GM19395 (cell line): ENCODE measurements at regions not wholly inside any gene's neighbourhood (a gene's known extent, or its start where the extent isn't known, plus 50 kb on each side); places are given as distances from the start of the nearest gene placed in this dataset.
"Not testable (repeated sequence)": the region's sequence is repeated elsewhere in the genome, so short reads cannot be mapped to it uniquely, and the experiment has no call there.

Experiments
- ATAC-seq: cut with Tn5 transposase; IDR thresholded peaks from one replicate; pipeline ENCODE4 v1.9.1; 2021; ENCODE audit warnings: mild to moderate bottlenecking, moderate library complexity; ENCODE audit not compliant: unreplicated experiment

- no peak for ATAC-seq
These were observed 87.0 kb upstream of the ZNF462 start for GRCh38 chr9:106775960-106776359.

- no peak for ATAC-seq
These were observed 83.2 kb upstream of the ZNF462 start for GRCh38 chr9:106779796-106780195.

- no peak for ATAC-seq
These were observed 79.8 kb upstream of the ZNF462 start for GRCh38 chr9:106783121-106783520.

- ATAC-seq: no peak
These were observed 78.9 kb upstream of the ZNF462 start for GRCh38 chr9:106784076-106784475.

GRCh38 chr9:106785200-106785599, 77.8 kb upstream of the ZNF462 start:
- ATAC-seq: no peak

- not testable (repeated sequence) for ATAC-seq
These were observed 74.9 kb upstream of the ZNF462 start for GRCh38 chr9:106788021-106788420.

- no peak for ATAC-seq
These were observed 67.9 kb upstream of the ZNF462 start for GRCh38 chr9:106795031-106795430.

- ATAC-seq: no peak
These were observed 66.2 kb upstream of the ZNF462 start for GRCh38 chr9:106796771-106797170.

- no peak for ATAC-seq
These were observed 65.7 kb upstream of the ZNF462 start for GRCh38 chr9:106797299-106797698.

GRCh38 chr9:106798016-106798799, 64.8 kb upstream of the ZNF462 start:
- no peak for ATAC-seq

- ATAC-seq: no peak
These were observed 63.8 kb upstream of the ZNF462 start for GRCh38 chr9:106799152-106799551.

- no peak for ATAC-seq
These were observed 62.2 kb upstream of the ZNF462 start for GRCh38 chr9:106800701-106801270.

- no peak for ATAC-seq
These were observed 61.1 kb upstream of the ZNF462 start for GRCh38 chr9:106801816-106802215.
